Thyroid gland (tissue), 4 donors: ENCODE measurements at regions not wholly inside any gene's neighbourhood (a gene's known extent, or its start where the extent isn't known, plus 50 kb on each side); places are given as distances from the start of the nearest gene placed in this dataset.

ENCODE experiments used
- CTCF ChIP-seq, 6 experiments: fragments of 200-600 bp in 3 of 6; fragments of 450-650 bp in 3 of 6; sonication (generic) in 3 of 6; IDR thresholded peaks; one replicate each; pipeline ENCODE4 v1.5.1; 2016 to 2019; ENCODE audit warnings: antibody characterized with exemption in 6 of 6, mild to moderate bottlenecking in 2 of 6, inconsistent platforms in 1 of 6, moderate library complexity in 1 of 6
- POLR2A ChIP-seq, 2 donors: fragments of 450-650 bp; IDR thresholded peaks; one replicate each; pipeline ENCODE4 v1.6.1; 2017; ENCODE audit warnings: antibody characterized with exemption in 2 of 2, mild to moderate bottlenecking in 2 of 2, moderate library complexity in 1 of 2

DNA sequence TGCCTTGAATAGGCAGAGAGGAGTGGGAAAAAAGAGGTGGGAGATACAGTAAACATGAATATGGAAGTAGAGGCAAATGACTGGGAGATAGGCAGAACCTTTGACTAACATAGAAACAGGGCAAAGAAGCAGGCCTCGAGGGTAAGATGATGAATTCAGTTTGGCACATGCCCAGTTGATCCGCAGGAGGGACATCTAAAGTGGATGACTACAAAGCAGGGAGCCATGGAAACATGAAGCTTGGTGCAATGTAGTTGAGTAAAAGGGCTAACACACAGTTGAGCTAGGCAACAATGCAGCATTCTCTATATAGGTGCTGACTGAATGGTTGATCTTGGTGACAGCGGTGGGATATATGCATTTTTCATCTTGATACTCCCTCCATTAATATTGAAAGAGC lies 253.8 kb downstream of the DMRT2 start:
- TF ChIP-seq CTCF (IDR thresholded peaks at IDR 0.05) (no peak), POLR2A (IDR thresholded peaks at IDR 0.05) (no peak)
